Fibroblast of pulmonary artery (primary cell): ENCODE measurements at regions not wholly inside any gene's neighbourhood (a gene's known extent, or its start where the extent isn't known, plus 50 kb on each side); places are given as distances from the start of the nearest gene placed in this dataset.

Experiments
- DNase-seq: peaks from one replicate; pipeline ENCODE4 v3.0.0-alpha.2; 2010; ENCODE audit warnings: low read depth
- H3K4me3 ChIP-seq: replicated peaks from 2 replicates; pipeline ENCODE4 v1.5.1; 2011; ENCODE audit warnings: low read depth, mild to moderate bottlenecking, control low read depth, low read length, moderate library complexity
- TF ChIP-seq, protein P1 (sequence below): IDR thresholded peaks from 2 replicates; pipeline ENCODE4 v1.5.1; 2011; ENCODE audit warnings: mild to moderate bottlenecking, control low read depth, low read length, inconsistent platforms; ENCODE audit errors: missing control alignments

- H3K4me3 ChIP-seq, result no peak overlapping the region
- no peak for DNase-seq
- TF ChIP-seq, protein P1, sequence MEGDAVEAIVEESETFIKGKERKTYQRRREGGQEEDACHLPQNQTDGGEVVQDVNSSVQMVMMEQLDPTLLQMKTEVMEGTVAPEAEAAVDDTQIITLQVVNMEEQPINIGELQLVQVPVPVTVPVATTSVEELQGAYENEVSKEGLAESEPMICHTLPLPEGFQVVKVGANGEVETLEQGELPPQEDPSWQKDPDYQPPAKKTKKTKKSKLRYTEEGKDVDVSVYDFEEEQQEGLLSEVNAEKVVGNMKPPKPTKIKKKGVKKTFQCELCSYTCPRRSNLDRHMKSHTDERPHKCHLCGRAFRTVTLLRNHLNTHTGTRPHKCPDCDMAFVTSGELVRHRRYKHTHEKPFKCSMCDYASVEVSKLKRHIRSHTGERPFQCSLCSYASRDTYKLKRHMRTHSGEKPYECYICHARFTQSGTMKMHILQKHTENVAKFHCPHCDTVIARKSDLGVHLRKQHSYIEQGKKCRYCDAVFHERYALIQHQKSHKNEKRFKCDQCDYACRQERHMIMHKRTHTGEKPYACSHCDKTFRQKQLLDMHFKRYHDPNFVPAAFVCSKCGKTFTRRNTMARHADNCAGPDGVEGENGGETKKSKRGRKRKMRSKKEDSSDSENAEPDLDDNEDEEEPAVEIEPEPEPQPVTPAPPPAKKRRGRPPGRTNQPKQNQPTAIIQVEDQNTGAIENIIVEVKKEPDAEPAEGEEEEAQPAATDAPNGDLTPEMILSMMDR, result no peak
Measured at GRCh38 chr6:2354138-2354491, 108.7 kb upstream of the GMDS start.

DNA sequence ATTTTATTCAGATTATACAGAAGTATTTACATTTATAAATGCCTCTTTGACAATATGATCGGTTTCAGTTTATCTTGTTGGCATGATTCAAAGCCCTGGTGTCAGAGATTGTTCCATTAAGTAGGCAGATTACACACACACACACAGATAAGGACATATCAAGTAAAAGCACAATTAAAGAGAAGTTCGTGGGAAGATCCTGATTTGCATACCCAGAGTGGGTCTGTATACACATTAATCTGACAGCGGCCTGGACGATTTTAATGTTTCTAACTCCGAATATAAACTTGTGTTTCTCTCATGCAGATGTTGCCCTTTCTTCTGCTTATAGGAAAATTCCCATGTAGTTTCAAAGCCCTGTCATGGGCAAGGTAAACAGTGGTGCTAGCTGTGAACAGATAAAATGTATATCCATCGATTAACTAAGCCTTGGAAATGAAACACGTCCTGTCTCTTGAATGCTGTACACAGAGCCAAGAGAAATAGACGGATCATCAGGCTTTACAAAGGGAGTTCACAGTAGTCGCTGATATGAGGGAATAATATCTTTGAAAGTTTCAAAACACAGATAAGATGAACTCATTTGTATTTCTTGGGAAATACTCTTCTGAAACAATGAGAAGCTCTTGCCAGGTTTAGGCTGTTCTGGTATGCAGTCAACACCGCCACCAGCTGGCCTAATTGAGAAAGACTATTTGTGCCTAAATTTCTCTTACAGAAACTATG lies 108.2 kb upstream of the GMDS start:
- peak; percentile 91 for DNase-seq
- TF ChIP-seq, protein P1, result peak; percentile 85
- H3K4me3 ChIP-seq, result peak overlapping the region; percentile 13

- TF ChIP-seq, protein P1, result no peak
- peak; percentile 49 for DNase-seq
- no peak overlapping the region for H3K4me3 ChIP-seq
Measured at GRCh38 chr6:2351807-2352431, 106.5 kb upstream of the GMDS start.

- no peak for DNase-seq
- H3K4me3 ChIP-seq, result no peak overlapping the region
- TF ChIP-seq, protein P1, result no peak
Measured at GRCh38 chr6:2351090-2351489, 105.7 kb upstream of the GMDS start.

- TF ChIP-seq, protein P1, result no peak
- DNase-seq, result no peak
- H3K4me3 ChIP-seq, result no peak overlapping the region
Measured at GRCh38 chr6:2346078-2346477, 100.7 kb upstream of the GMDS start.

DNA sequence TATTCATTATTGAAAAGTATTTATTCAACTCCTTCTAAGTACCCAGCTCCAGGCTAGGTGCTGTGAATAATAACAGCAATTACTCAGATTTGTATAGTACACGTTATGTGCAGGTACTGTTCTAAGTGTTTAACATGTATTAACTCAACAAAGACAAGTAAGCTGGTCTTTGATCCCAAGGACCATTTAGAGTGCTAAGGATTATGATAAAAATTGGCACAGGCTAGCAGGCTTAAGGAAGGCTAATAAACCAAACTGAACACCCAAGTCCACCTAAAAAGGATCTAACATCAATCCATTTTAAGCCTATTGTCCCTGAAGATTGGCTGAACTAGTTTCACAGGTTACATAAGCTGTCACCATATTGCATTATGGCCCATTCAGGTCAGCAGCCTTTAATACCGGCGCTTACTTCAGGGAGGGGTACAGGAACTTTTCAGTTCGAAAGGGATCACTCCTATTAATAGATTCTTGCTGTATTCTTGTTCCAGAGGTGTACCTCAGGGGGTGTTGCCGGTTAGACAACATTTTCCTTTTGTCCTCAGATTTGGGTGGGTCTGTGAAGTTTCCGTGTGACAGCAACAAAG lies 99.0 kb upstream of the GMDS start:
- no peak for DNase-seq
- no peak overlapping the region for H3K4me3 ChIP-seq
- TF ChIP-seq, protein P1, result no peak
